Endothelial cell of umbilical vein (primary cell): ENCODE measurements at regions not wholly inside any gene's neighbourhood (a gene's known extent, or its start where the extent isn't known, plus 50 kb on each side); places are given as distances from the start of the nearest gene placed in this dataset.

Experiments
- EZH2 ChIP-seq: IDR thresholded peaks from 2 replicates; pipeline ENCODE4 v1.6.1; 2012; ENCODE audit warnings: borderline replicate concordance, low read depth, mild to moderate bottlenecking, moderate library complexity, low read length, inconsistent platforms; ENCODE audit not compliant: severe bottlenecking
- JUN ChIP-seq: IDR thresholded peaks from 2 replicates; pipeline ENCODE4 v1.6.1; 2011; ENCODE audit warnings: borderline replicate concordance, low read depth; ENCODE audit not compliant: insufficient read length, insufficient read depth
- POLR2A ChIP-seq: IDR thresholded peaks from 2 replicates; pipeline ENCODE4 v1.6.1; 2012; ENCODE audit warnings: low read depth, mild to moderate bottlenecking, control low read depth, low read length
- POLR2AphosphoS5 ChIP-seq: IDR thresholded peaks from 2 replicates; pipeline ENCODE4 v1.6.1; 2012; ENCODE audit warnings: low read depth, mild to moderate bottlenecking, control low read depth, low read length, moderate library complexity; ENCODE audit not compliant: insufficient read depth
- TF ChIP-seq, protein P1 (sequence below), 2 donors: IDR thresholded peaks; 1 replicate in 1 of 2; 2 replicates in 1 of 2; pipeline ENCODE4 v1.5.1; 2011; ENCODE audit warnings: low read length in 2 of 2, mild to moderate bottlenecking in 2 of 2, moderate library complexity in 2 of 2, control low read depth in 1 of 2, inconsistent platforms in 1 of 2, low read depth in 1 of 2; ENCODE audit not compliant: insufficient read depth in 1 of 2; ENCODE audit errors: extremely low read depth in 1 of 2
- TF ChIP-seq, protein P2 (sequence below): IDR thresholded peaks from 2 replicates; pipeline ENCODE4 v1.6.1; 2011; ENCODE audit not compliant: insufficient read depth, insufficient read length

DNA sequence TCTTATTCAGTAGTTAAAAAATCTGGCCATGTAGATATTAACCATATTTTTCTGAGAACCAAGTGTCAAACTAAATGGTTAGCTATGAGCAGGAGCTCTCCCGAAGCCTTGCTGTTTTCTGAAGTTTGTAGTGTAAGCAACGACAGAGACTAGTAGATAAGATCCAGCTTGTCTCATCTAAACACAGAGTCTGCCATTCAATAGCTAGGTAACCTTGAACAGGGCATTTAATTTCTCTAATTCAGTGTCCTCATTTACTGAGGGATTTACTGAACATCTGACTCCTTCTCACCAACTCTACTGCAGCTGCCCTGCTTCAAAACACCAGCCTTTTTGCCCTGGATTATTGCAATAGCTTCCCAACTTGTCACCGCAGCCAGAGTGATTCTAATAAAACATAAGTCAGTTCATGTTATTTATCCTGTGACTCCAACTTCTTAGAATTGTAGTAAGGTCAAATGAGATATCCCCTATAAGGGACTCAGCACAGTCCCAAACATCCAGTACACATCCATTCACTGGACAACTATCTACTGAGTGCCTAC lies 337.0 kb downstream of the PLK2 start:
- TF ChIP-seq POLR2A (no peak), EZH2 (no peak), POLR2AphosphoS5 (no peak), JUN (no peak)
- TF ChIP-seq, protein P1, sequence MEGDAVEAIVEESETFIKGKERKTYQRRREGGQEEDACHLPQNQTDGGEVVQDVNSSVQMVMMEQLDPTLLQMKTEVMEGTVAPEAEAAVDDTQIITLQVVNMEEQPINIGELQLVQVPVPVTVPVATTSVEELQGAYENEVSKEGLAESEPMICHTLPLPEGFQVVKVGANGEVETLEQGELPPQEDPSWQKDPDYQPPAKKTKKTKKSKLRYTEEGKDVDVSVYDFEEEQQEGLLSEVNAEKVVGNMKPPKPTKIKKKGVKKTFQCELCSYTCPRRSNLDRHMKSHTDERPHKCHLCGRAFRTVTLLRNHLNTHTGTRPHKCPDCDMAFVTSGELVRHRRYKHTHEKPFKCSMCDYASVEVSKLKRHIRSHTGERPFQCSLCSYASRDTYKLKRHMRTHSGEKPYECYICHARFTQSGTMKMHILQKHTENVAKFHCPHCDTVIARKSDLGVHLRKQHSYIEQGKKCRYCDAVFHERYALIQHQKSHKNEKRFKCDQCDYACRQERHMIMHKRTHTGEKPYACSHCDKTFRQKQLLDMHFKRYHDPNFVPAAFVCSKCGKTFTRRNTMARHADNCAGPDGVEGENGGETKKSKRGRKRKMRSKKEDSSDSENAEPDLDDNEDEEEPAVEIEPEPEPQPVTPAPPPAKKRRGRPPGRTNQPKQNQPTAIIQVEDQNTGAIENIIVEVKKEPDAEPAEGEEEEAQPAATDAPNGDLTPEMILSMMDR (IDR thresholded peaks at IDR 0.05; ENCODE audit: extremely low read depth in 1 of 2, insufficient read depth in 1 of 2, low read depth in 1 of 2, low read length in 2 of 2) = no peak
- TF ChIP-seq, protein P2, sequence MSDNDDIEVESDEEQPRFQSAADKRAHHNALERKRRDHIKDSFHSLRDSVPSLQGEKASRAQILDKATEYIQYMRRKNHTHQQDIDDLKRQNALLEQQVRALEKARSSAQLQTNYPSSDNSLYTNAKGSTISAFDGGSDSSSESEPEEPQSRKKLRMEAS = no peak
